IPS DF 6.9 (cell line): ENCODE measurements at regions not wholly inside any gene's neighbourhood (a gene's known extent, or its start where the extent isn't known, plus 50 kb on each side); places are given as distances from the start of the nearest gene placed in this dataset.
"Not testable (repeated sequence)": the region's sequence is repeated elsewhere in the genome, so short reads cannot be mapped to it uniquely, and the experiment has no call there.

ENCODE experiments used
- DNase-seq: peaks from one replicate; pipeline ENCODE4 v3.0.0-alpha.2; 2013; ENCODE audit warnings: low read depth, low spot score
- H3K27ac ChIP-seq: one replicate; pipeline ENCODE4 v1.5.1; 2013; ENCODE audit warnings: low read length, control low read depth
- H3K27me3 ChIP-seq: 2 replicates; pipeline ENCODE4 v1.6.1; 2013; ENCODE audit warnings: mild to moderate bottlenecking, low read length; ENCODE audit not compliant: control insufficient read depth, insufficient read depth
- H3K36me3 ChIP-seq: 2 replicates; pipeline ENCODE4 v1.6.1; 2013; ENCODE audit warnings: low read length; ENCODE audit not compliant: control insufficient read depth, insufficient read depth
- H3K4me1 ChIP-seq: 2 replicates; pipeline ENCODE4 v1.6.1; 2013; ENCODE audit warnings: low read length; ENCODE audit not compliant: control insufficient read depth, insufficient read depth
- H3K4me3 ChIP-seq: 2 replicates; pipeline ENCODE4 v1.5.1; 2013; ENCODE audit warnings: mild to moderate bottlenecking, low read length
- H3K9me3 ChIP-seq: 2 replicates; pipeline ENCODE4 v1.6.1; 2013; ENCODE audit warnings: low read length, inconsistent platforms; ENCODE audit not compliant: control insufficient read depth, insufficient read depth
- WGBS: extraction: QIAGEN DNeasy Blood & Tissue Kit; methylation state at CpG from one replicate; pipeline ENCODE4 v1.1.7; 2013; ENCODE audit warnings: mixed read lengths, missing lambda C conversion rate; ENCODE audit not compliant: insufficient read length, insufficient coverage; 5-methylcytosine and 5-hydroxymethylcytosine counted together

- H3K27me3 ChIP-seq = no peaks in the 10 kb centered on the region; the same call in 1 of the 2 replicates
- H3K36me3 ChIP-seq = no peaks in the 10 kb centered on the region
- H3K27ac ChIP-seq = no peak overlapping the region
- WGBS = no CpG with 5 or more reads among the region's 4 CpGs
- no peaks in the 10 kb centered on the region for H3K9me3 ChIP-seq
- no peak overlapping the region for H3K4me3 ChIP-seq
- no peaks in the 10 kb centered on the region for H3K4me1 ChIP-seq
- DNase-seq = no peak
These were observed 137.3 kb downstream of the C12orf75 start for GRCh38 chr12:105467710-105468366.

- Histone ChIP-seq H3K9me3 (no peaks in the 10 kb centered on the region), H3K36me3 (no peaks in the 10 kb centered on the region), H3K4me1 (no peaks in the 10 kb centered on the region), H3K27ac (no peak overlapping the region), H3K4me3 (no peak overlapping the region), H3K27me3 (no peaks in the 10 kb centered on the region)
- WGBS = no CpG with 5 or more reads among the region's 1 CpG
- DNase-seq = no peak
These were observed 138.0 kb downstream of the C12orf75 start for GRCh38 chr12:105468464-105468863.

GRCh38 chr12:105469211-105469610 is 138.7 kb downstream of the C12orf75 start:
- Histone ChIP-seq H3K36me3 (no peaks in the 10 kb centered on the region), H3K27ac (no peak overlapping the region)
- WGBS = no CpG with 5 or more reads among the region's 5 CpGs

GRCh38 chr12:105469701-105470100 is 139.2 kb downstream of the C12orf75 start:
- Histone ChIP-seq H3K27me3 (no peaks in the 10 kb centered on the region), H3K36me3 (no peaks in the 10 kb centered on the region), H3K4me1 (no peaks in the 10 kb centered on the region), H3K4me3 (no peak overlapping the region), H3K9me3 (no peaks in the 10 kb centered on the region), H3K27ac (no peak overlapping the region)
- no CpG with 5 or more reads among the region's 5 CpGs for WGBS
- no peak for DNase-seq

More at GRCh38 chr12:105469211-105469610, 138.7 kb downstream of the C12orf75 start:
- H3K4me1 ChIP-seq = no peaks in the 10 kb centered on the region
- H3K4me3 ChIP-seq = no peak overlapping the region
- no peaks in the 10 kb centered on the region for H3K9me3 ChIP-seq
- DNase-seq = no peak
- no peaks in the 10 kb centered on the region for H3K27me3 ChIP-seq

GRCh38 chr12:105470102-105470501 is 139.6 kb downstream of the C12orf75 start:
- H3K9me3 ChIP-seq = no peaks in the 10 kb centered on the region
- no peak overlapping the region for H3K4me3 ChIP-seq
- H3K27me3 ChIP-seq = no peaks in the 10 kb centered on the region
- H3K36me3 ChIP-seq = no peaks in the 10 kb centered on the region
- no CpG with 5 or more reads among the region's 2 CpGs for WGBS
- no peak overlapping the region for H3K27ac ChIP-seq
- no peaks in the 10 kb centered on the region for H3K4me1 ChIP-seq
- no peak for DNase-seq

GRCh38 chr12:105470601-105471000 is 140.1 kb downstream of the C12orf75 start:
- no peak overlapping the region for H3K4me3 ChIP-seq
- WGBS = no CpG with 5 or more reads among the region's 2 CpGs
- no peaks in the 10 kb centered on the region for H3K36me3 ChIP-seq
- H3K27ac ChIP-seq = no peak overlapping the region
- H3K4me1 ChIP-seq = no peaks in the 10 kb centered on the region
- DNase-seq = no peak
- no peaks in the 10 kb centered on the region for H3K9me3 ChIP-seq
- no peaks in the 10 kb centered on the region for H3K27me3 ChIP-seq

- Histone ChIP-seq H3K4me3 (no peak overlapping the region), H3K27me3 (no peaks in the 10 kb centered on the region), H3K27ac (no peak overlapping the region), H3K36me3 (no peaks in the 10 kb centered on the region), H3K4me1 (no peaks in the 10 kb centered on the region), H3K9me3 (no peaks in the 10 kb centered on the region)
- no peak for DNase-seq
- WGBS = no CpG with 5 or more reads among the region's 4 CpGs
These were observed 144.2 kb downstream of the C12orf75 start for GRCh38 chr12:105474672-105475071.

GRCh38 chr12:105476616-105477015 is 146.1 kb downstream of the C12orf75 start:
- Histone ChIP-seq H3K27ac (no peak overlapping the region), H3K9me3 (no peaks in the 10 kb centered on the region), H3K4me1 (no peaks in the 10 kb centered on the region), H3K4me3 (no peak overlapping the region), H3K36me3 (no peaks in the 10 kb centered on the region), H3K27me3 (no peaks in the 10 kb centered on the region)
- no CpG with 5 or more reads among the region's 2 CpGs for WGBS
- no peak for DNase-seq

- Histone ChIP-seq H3K9me3 (no peaks in the 10 kb centered on the region), H3K4me3 (no peak overlapping the region), H3K36me3 (no peaks in the 10 kb centered on the region), H3K27me3 (no peaks in the 10 kb centered on the region), H3K27ac (no peak overlapping the region), H3K4me1 (no peaks in the 10 kb centered on the region)
- no peak for DNase-seq
- no CpG with 5 or more reads among the region's 6 CpGs for WGBS
These were observed 147.4 kb downstream of the C12orf75 start for GRCh38 chr12:105477873-105478272.

- not testable (repeated sequence) for H3K27me3 ChIP-seq, H3K4me3 ChIP-seq, H3K36me3 ChIP-seq, H3K9me3 ChIP-seq, DNase-seq, H3K27ac ChIP-seq, H3K4me1 ChIP-seq
- no CpG with 5 or more reads among the region's 9 CpGs for WGBS
These were observed 148.3 kb downstream of the C12orf75 start for GRCh38 chr12:105478788-105479187.

- H3K9me3 ChIP-seq = no peaks in the 10 kb centered on the region
- no peaks in the 10 kb centered on the region for H3K4me1 ChIP-seq
- DNase-seq = no peak
These were observed 149.2 kb downstream of the C12orf75 start for GRCh38 chr12:105479710-105480109.

More at GRCh38 chr12:105479710-105480109, 149.2 kb downstream of the C12orf75 start:
- Histone ChIP-seq H3K27ac (no peak overlapping the region), H3K27me3 (no peaks in the 10 kb centered on the region), H3K36me3 (no peaks in the 10 kb centered on the region), H3K4me3 (no peak overlapping the region)
- WGBS = no CpG with 5 or more reads among the region's 1 CpG
